ENCODE measurements at regions not wholly inside any gene's neighbourhood (a gene's known extent, or its start where the extent isn't known, plus 50 kb on each side); places are given as distances from the start of the nearest gene placed in this dataset.

- no peak for DNase-seq (ENCODE audit: low spot score)
- H3K36me3 ChIP-seq, result no peaks in the 10 kb centered on the region
- 87% methylated on average over 7 of the region's 7 CpGs for WGBS
- no peak overlapping the region for H3K4me3 ChIP-seq
- H3K9me3 ChIP-seq, result no peaks in the 10 kb centered on the region
- TF ChIP-seq POLR2A (IDR thresholded peaks at IDR 0.05) (no peak), POLR2AphosphoS5 (IDR thresholded peaks at IDR 0.05) (no peak), CTCF (IDR thresholded peaks at IDR 0.05) (no peak)
- intact Hi-C loops (cut with DNase I), result no loop called here
- no peaks in the 10 kb centered on the region for H3K27me3 ChIP-seq (replicated peaks; ENCODE audit: insufficient read depth)
- H3K27ac ChIP-seq, result no peak overlapping the region
- no peaks in the 10 kb centered on the region for H3K4me1 ChIP-seq (replicated peaks)
These were observed 222.3 kb upstream of the ARL4C start for GRCh38 chr2:234719116-234719716.

- TF ChIP-seq CTCF (IDR thresholded peaks at IDR 0.05) (no peak), POLR2A (IDR thresholded peaks at IDR 0.05) (no peak), POLR2AphosphoS5 (IDR thresholded peaks at IDR 0.05) (no peak)
- DNase-seq (ENCODE audit: low spot score), result no peak
- intact Hi-C loops (cut with DNase I), result no loop called here
- Histone ChIP-seq H3K4me1 (replicated peaks) (no peaks in the 10 kb centered on the region), H3K9me3 (no peaks in the 10 kb centered on the region), H3K27ac (no peak overlapping the region), H3K36me3 (no peaks in the 10 kb centered on the region), H3K4me3 (no peak overlapping the region), H3K27me3 (replicated peaks; ENCODE audit: insufficient read depth) (no peaks in the 10 kb centered on the region)
- 92% methylated on average over 9 of the region's 9 CpGs for WGBS
These were observed 219.4 kb upstream of the ARL4C start for GRCh38 chr2:234716271-234716670.

- intact Hi-C loops (cut with DNase I), result no loop called here
- H3K27ac ChIP-seq, result no peak overlapping the region
- H3K9me3 ChIP-seq, result no peaks in the 10 kb centered on the region
- DNase-seq (ENCODE audit: low spot score), result no peak
- no peaks in the 10 kb centered on the region for H3K4me1 ChIP-seq (replicated peaks)
- no peak for TF ChIP-seq POLR2A (IDR thresholded peaks at IDR 0.05)
- no peak for TF ChIP-seq POLR2AphosphoS5 (IDR thresholded peaks at IDR 0.05)
- TF ChIP-seq CTCF (IDR thresholded peaks at IDR 0.05), result no peak
- no peaks in the 10 kb centered on the region for H3K27me3 ChIP-seq (replicated peaks; ENCODE audit: insufficient read depth)
- 95% methylated on average over 13 of the region's 13 CpGs for WGBS
- H3K4me3 ChIP-seq, result no peak overlapping the region
- H3K36me3 ChIP-seq, result no peaks in the 10 kb centered on the region
These were observed 218.9 kb upstream of the ARL4C start for GRCh38 chr2:234715671-234716250.

GRCh38 chr2:234714711-234715110 is 217.8 kb upstream of the ARL4C start:
- H3K36me3 ChIP-seq, result no peaks in the 10 kb centered on the region
- peak; percentile 53 for DNase-seq (ENCODE audit: low spot score)
- intact Hi-C loops (cut with DNase I), result no loop called here

More at GRCh38 chr2:234714711-234715110, 217.8 kb upstream of the ARL4C start:
- H3K9me3 ChIP-seq, result no peaks in the 10 kb centered on the region
- H3K4me3 ChIP-seq, result no peak overlapping the region
- H3K27me3 ChIP-seq (replicated peaks; ENCODE audit: insufficient read depth), result no peaks in the 10 kb centered on the region
- TF ChIP-seq POLR2AphosphoS5 (IDR thresholded peaks at IDR 0.05) (peak; percentile 78), CTCF (IDR thresholded peaks at IDR 0.05) (no peak)
- WGBS, result 24% methylated on average over 5 of the region's 5 CpGs
- no peaks in the 10 kb centered on the region for H3K4me1 ChIP-seq (replicated peaks)
- H3K27ac ChIP-seq, result peak overlapping the region; percentile 3 to 47
